ENCODE measurements at regions not wholly inside any gene's neighbourhood (a gene's known extent, or its start where the extent isn't known, plus 50 kb on each side); places are given as distances from the start of the nearest gene placed in this dataset.

DNA sequence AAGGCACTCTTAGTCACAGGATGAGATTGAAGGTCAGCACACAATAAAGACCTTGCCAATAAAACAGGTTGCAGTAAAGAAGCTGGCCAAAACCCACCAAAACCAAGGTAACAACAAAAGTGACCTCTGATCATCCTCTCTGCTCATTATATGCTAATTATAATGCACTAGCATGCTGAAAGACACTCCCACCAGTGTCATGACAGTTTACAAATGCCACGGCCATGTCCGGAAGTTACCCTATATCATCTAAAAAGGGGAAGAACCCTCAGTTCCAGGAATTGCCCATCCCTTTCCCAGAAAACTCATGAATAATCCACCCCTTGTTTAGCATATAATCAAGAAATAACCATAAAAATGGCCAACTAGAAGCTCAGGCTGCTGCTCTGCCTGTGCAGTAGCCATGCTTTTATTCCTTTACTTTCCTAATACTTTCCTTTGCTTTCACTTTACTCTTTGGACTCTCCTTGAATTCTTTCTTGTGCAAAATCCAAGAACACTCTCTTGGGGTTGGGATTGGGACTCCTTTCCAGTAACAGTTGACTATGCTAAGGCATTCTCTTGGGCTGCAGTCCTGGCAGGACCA lies 527.3 kb upstream of the MAP3K7 start:
- Mint-ChIP-seq H3K4me3 (no peak overlapping the region), H3K27ac (no peak overlapping the region), H3K36me3 (no peaks in the 10 kb centered on the region), H3K4me1 (no peaks in the 10 kb centered on the region), H3K27me3 (no peaks in the 10 kb centered on the region), H3K9me3 (peaks cover 0 to 3% (median 0%) of the 10 kb centered on the region in 8 donors)
- no peaks in the 10 kb centered on the region for H3K9me3 ChIP-seq (ENCODE audit: control insufficient read depth in 1 of 2, low read length in 2 of 2)
- H3K4me3 ChIP-seq (ENCODE audit: low read length in 2 of 2) = no peak overlapping the region
- intact Hi-C loops (cut with micrococcal nuclease) = no loop called here
- ChIA-PET POLR2A (ENCODE audit: partially characterized antibody) (no interaction called here), CTCF (ENCODE audit: partially characterized antibody) (no interaction called here)
- H3K36me3 ChIP-seq (ENCODE audit: insufficient read depth, low read length) = no peaks in the 10 kb centered on the region
- H3K4me1 ChIP-seq (ENCODE audit: insufficient read depth, low read length) = no peaks in the 10 kb centered on the region
- no peak overlapping the region for H3K27ac ChIP-seq (ENCODE audit: low read depth, low read length)
- DNase-seq = no peak
- H3K27me3 ChIP-seq (ENCODE audit: insufficient read depth, low read length) = no peaks in the 10 kb centered on the region

DNA sequence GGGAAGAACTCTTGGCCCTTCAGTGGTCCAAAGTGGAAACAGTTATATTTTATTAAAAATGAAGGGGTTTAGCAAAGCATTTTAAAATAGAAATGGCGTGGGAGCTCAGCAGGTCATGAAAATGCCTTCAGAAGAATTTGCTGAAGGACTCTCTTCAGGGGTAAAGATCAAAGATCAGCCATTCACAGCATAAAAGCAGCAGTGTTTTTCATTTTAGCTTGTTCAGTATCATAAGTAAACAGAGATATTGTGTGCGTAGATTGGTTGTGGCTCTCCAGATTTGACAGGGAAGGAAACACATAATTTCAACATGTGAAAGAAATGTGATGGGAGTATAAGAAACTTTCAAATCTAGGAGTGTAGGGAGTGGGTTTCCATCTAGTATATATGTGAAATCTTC lies 519.2 kb upstream of the MAP3K7 start:
- H3K9me3 ChIP-seq (ENCODE audit: control insufficient read depth in 1 of 2, low read length in 2 of 2) = no peaks in the 10 kb centered on the region
- H3K27me3 Mint-ChIP-seq = no peaks in the 10 kb centered on the region
- no peak overlapping the region for H3K27ac Mint-ChIP-seq
- intact Hi-C loops (cut with micrococcal nuclease) = no loop called here
- no peak overlapping the region for H3K4me3 ChIP-seq (ENCODE audit: low read length in 2 of 2)
- no peak overlapping the region for H3K27ac ChIP-seq (ENCODE audit: low read depth, low read length)
- H3K4me1 Mint-ChIP-seq = no peaks in the 10 kb centered on the region
- ChIA-PET POLR2A (ENCODE audit: partially characterized antibody) (no interaction called here), CTCF (ENCODE audit: partially characterized antibody) (no interaction called here)
- no peaks in the 10 kb centered on the region for H3K27me3 ChIP-seq (ENCODE audit: insufficient read depth, low read length)
- no peaks in the 10 kb centered on the region for H3K4me1 ChIP-seq (ENCODE audit: insufficient read depth, low read length)
- no peak overlapping the region for H3K4me3 Mint-ChIP-seq
- no peak for DNase-seq
- H3K36me3 Mint-ChIP-seq = no peaks in the 10 kb centered on the region
- peaks cover 0 to 3% (median 0%) of the 10 kb centered on the region in 8 donors for H3K9me3 Mint-ChIP-seq
- no peaks in the 10 kb centered on the region for H3K36me3 ChIP-seq (ENCODE audit: insufficient read depth, low read length)

DNA sequence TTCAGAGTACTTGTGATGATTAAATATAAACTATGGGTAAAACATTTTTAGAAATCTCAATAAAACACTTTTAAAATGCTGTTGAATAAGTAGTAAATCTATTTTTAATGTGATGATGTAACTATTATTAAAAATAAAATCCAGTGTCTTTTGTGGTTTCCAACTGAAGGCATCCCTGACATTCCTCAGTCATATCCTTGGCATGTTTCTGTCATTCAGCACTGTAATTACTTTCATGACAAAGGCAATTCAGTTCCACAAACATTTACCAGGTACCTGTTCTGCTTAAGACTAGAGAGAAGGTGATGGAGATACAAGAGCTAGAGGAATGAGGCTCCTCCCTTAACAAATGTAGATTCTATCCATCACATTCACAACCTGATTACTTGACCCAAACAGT lies 518.7 kb upstream of the MAP3K7 start:
- Histone ChIP-seq H3K27me3 (ENCODE audit: insufficient read depth, low read length) (no peaks in the 10 kb centered on the region), H3K4me3 (ENCODE audit: low read length in 2 of 2) (no peak overlapping the region), H3K4me1 (ENCODE audit: insufficient read depth, low read length) (no peaks in the 10 kb centered on the region), H3K36me3 (ENCODE audit: insufficient read depth, low read length) (no peaks in the 10 kb centered on the region), H3K27ac (ENCODE audit: low read depth, low read length) (no peak overlapping the region), H3K9me3 (ENCODE audit: control insufficient read depth in 1 of 2, low read length in 2 of 2) (no peaks in the 10 kb centered on the region)
- Mint-ChIP-seq H3K9me3 (peaks cover 0 to 3% (median 0%) of the 10 kb centered on the region in 8 donors), H3K27me3 (no peaks in the 10 kb centered on the region), H3K27ac (no peak overlapping the region), H3K4me3 (no peak overlapping the region), H3K4me1 (no peaks in the 10 kb centered on the region), H3K36me3 (no peaks in the 10 kb centered on the region)
- POLR2A ChIA-PET (ENCODE audit: partially characterized antibody) = no interaction called here
- CTCF ChIA-PET (ENCODE audit: partially characterized antibody) = interaction anchor here (1.5 kb wide), 1 partner anchor 23 kb away, joined by 3 read pairs; no protein-coding TSS in a partner anchor
- intact Hi-C loops (cut with micrococcal nuclease) = no loop called here
- no peak for DNase-seq

DNA sequence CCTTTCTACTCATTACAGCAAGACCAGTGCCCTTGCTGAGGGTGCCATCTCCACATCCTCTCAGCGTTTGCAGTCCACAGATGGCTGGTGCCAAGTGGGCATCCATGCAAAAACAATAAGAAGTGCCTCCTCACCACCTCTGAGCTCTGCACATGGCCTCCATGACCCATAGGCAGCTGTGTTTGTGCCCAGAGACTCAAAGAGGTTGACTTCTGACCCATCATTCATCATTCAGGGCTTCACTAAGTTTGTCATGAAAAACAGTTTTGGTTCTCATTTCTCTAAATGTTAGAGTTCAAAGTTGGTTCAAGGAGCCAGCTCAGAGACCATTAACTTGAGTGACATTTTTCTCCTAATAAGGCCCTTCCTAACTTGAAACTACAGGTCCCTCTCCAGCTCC lies 512.6 kb upstream of the MAP3K7 start:
- CTCF ChIA-PET (ENCODE audit: partially characterized antibody) = interaction anchor here (0.8 kb wide), 1 partner anchor 12 kb away, joined by 4 read pairs; no protein-coding TSS in a partner anchor
- H3K9me3 ChIP-seq (ENCODE audit: control insufficient read depth in 1 of 2, low read length in 2 of 2) = no peaks in the 10 kb centered on the region
- Mint-ChIP-seq H3K27ac (no peak overlapping the region), H3K4me1 (no peaks in the 10 kb centered on the region), H3K4me3 (no peak overlapping the region), H3K27me3 (peaks cover 1 to 2% of the 10 kb centered on the region in 2 donors), H3K36me3 (no peaks in the 10 kb centered on the region), H3K9me3 (no peaks in the 10 kb centered on the region)
- intact Hi-C loops (cut with micrococcal nuclease) = no loop called here
- DNase-seq = no peak
- no peaks in the 10 kb centered on the region for H3K27me3 ChIP-seq (ENCODE audit: insufficient read depth, low read length)
- no peaks in the 10 kb centered on the region for H3K4me1 ChIP-seq (ENCODE audit: insufficient read depth, low read length)
- no peaks in the 10 kb centered on the region for H3K36me3 ChIP-seq (ENCODE audit: insufficient read depth, low read length)
- no peak overlapping the region for H3K4me3 ChIP-seq (ENCODE audit: low read length in 2 of 2)
- POLR2A ChIA-PET (ENCODE audit: partially characterized antibody) = no interaction called here
- H3K27ac ChIP-seq (ENCODE audit: low read depth, low read length) = no peak overlapping the region

DNA sequence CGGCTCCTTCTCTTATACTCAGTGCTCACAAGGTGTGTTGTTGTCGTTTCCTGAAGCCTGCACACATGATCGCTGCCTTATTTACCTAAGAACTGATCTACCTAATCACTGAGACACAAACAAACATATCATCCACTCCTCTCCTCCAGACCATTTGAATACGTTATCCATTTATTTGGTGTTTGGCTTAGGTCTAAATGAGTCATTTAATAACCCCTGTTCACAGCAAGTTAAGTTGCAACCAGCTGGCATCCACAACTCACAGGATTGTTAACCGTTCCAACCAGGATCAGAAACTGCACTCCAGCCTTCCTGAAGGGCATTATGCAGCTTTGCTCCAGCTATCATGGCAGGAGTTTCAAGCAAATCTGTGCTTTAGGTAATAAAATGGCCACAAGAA lies 511.1 kb upstream of the MAP3K7 start:
- CTCF ChIA-PET (ENCODE audit: partially characterized antibody) = no interaction called here
- no peak for DNase-seq
- H3K4me3 Mint-ChIP-seq = no peak overlapping the region
- Histone ChIP-seq H3K27ac (ENCODE audit: low read depth, low read length) (no peak overlapping the region), H3K9me3 (ENCODE audit: control insufficient read depth in 1 of 2, low read length in 2 of 2) (no peaks in the 10 kb centered on the region), H3K36me3 (ENCODE audit: insufficient read depth, low read length) (no peaks in the 10 kb centered on the region), H3K4me1 (ENCODE audit: insufficient read depth, low read length) (no peaks in the 10 kb centered on the region), H3K4me3 (ENCODE audit: low read length in 2 of 2) (no peak overlapping the region), H3K27me3 (ENCODE audit: insufficient read depth, low read length) (no peaks in the 10 kb centered on the region)
- H3K36me3 Mint-ChIP-seq = no peaks in the 10 kb centered on the region
- no peaks in the 10 kb centered on the region for H3K4me1 Mint-ChIP-seq
- no peaks in the 10 kb centered on the region for H3K9me3 Mint-ChIP-seq
- POLR2A ChIA-PET (ENCODE audit: partially characterized antibody) = no interaction called here
- intact Hi-C loops (cut with micrococcal nuclease) = no loop called here
- peaks cover 1 to 2% of the 10 kb centered on the region in 2 donors for H3K27me3 Mint-ChIP-seq
- no peak overlapping the region for H3K27ac Mint-ChIP-seq

DNA sequence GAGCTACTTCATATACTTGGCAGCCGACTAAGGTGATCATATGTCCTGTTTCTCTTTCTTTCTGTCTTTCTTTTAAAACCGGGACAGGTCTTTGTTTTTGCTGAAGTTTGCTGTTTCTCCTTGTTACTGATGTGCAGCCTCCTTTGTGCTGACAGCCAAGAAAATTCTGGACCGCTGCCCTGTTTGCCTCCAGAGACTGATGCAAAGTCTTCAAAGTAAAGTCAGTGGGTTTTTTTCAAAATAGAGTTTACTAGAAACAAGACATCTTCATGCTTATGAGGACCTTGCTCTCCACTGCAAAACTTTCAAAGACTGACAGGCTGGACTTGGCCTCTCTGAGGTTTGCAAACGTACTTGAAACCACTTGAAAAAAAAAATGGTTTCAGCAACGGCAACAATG lies 510.5 kb upstream of the MAP3K7 start:
- H3K4me1 Mint-ChIP-seq = no peaks in the 10 kb centered on the region
- Histone ChIP-seq H3K9me3 (ENCODE audit: control insufficient read depth in 1 of 2, low read length in 2 of 2) (no peaks in the 10 kb centered on the region), H3K27me3 (ENCODE audit: insufficient read depth, low read length) (no peaks in the 10 kb centered on the region), H3K27ac (ENCODE audit: low read depth, low read length) (no peak overlapping the region), H3K4me1 (ENCODE audit: insufficient read depth, low read length) (no peaks in the 10 kb centered on the region), H3K36me3 (ENCODE audit: insufficient read depth, low read length) (no peaks in the 10 kb centered on the region), H3K4me3 (ENCODE audit: low read length in 2 of 2) (no peak overlapping the region)
- H3K4me3 Mint-ChIP-seq = no peak overlapping the region
- peaks cover 1 to 2% of the 10 kb centered on the region in 2 donors for H3K27me3 Mint-ChIP-seq
- no peak overlapping the region for H3K27ac Mint-ChIP-seq
- no peaks in the 10 kb centered on the region for H3K36me3 Mint-ChIP-seq
- no peak for DNase-seq
- CTCF ChIA-PET (ENCODE audit: partially characterized antibody) = interaction anchor here (1.0 kb wide), 1 partner anchor 17 kb away, joined by 5 read pairs; no protein-coding TSS in a partner anchor
- intact Hi-C loops (cut with micrococcal nuclease) = no loop called here
- H3K9me3 Mint-ChIP-seq = no peaks in the 10 kb centered on the region
- POLR2A ChIA-PET (ENCODE audit: partially characterized antibody) = no interaction called here

DNA sequence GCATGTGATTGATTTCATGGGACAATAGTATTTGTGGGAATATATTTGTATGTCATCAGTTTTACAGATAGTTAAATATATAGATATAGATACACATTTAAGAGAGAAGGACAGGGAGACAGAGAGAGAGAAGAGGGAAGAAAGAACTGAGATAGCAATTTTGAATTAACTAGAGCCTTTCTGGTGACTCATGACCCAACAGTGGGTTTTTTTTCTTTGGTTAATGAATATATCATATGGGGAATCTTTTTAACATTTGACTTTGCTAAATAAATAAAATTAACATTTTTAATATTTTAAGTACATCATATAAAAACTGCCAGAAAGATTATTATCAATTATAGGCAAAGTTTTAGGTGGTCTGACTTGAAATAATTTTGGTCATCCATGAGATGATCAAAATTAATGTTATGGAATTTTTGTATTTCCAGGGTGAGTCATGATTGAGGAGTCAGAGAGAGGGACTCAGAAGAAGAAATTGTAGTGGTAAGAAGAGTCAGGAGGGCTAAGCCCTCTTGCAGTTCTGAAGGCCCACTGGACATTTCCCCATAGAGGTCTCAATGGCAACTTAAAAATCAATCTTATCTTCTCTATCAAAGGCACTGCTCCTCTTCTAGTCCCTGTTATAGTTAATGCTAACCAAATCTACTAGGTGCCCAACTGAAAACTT lies 508.1 kb upstream of the MAP3K7 start:
- CTCF ChIA-PET (ENCODE audit: partially characterized antibody) = interaction anchor here (2.0 kb wide), 1 partner anchor 13 kb away, joined by 7 read pairs; no protein-coding TSS in a partner anchor
- peaks cover 0 to 2% (median 0%) of the 10 kb centered on the region in 8 donors for H3K9me3 Mint-ChIP-seq

More for the DNA sequence above, 508.1 kb upstream of the MAP3K7 start:
- H3K27me3 ChIP-seq (ENCODE audit: insufficient read depth, low read length) = no peaks in the 10 kb centered on the region
- H3K27ac ChIP-seq (ENCODE audit: low read depth, low read length) = no peak overlapping the region
- POLR2A ChIA-PET (ENCODE audit: partially characterized antibody) = no interaction called here
- Mint-ChIP-seq H3K4me1 (no peaks in the 10 kb centered on the region), H3K36me3 (no peaks in the 10 kb centered on the region), H3K27me3 (peaks cover 1 to 2% of the 10 kb centered on the region in 2 donors), H3K27ac (no peak overlapping the region), H3K4me3 (no peak overlapping the region)
- no peaks in the 10 kb centered on the region for H3K4me1 ChIP-seq (ENCODE audit: insufficient read depth, low read length)
- DNase-seq = no peak
- no peaks in the 10 kb centered on the region for H3K9me3 ChIP-seq (ENCODE audit: control insufficient read depth in 1 of 2, low read length in 2 of 2)
- no peak overlapping the region for H3K4me3 ChIP-seq (ENCODE audit: low read length in 2 of 2)
- no peaks in the 10 kb centered on the region for H3K36me3 ChIP-seq (ENCODE audit: insufficient read depth, low read length)
- intact Hi-C loops (cut with micrococcal nuclease) = no loop called here
